ENCODE measurements at regions not wholly inside any gene's neighbourhood (a gene's known extent, or its start where the extent isn't known, plus 50 kb on each side); places are given as distances from the start of the nearest gene placed in this dataset.
"Not testable (repeated sequence)": the region's sequence is repeated elsewhere in the genome, so short reads cannot be mapped to it uniquely, and the experiment has no call there.

- H3K27me3 ChIP-seq (ENCODE audit: control insufficient read depth, extremely low read depth, insufficient read depth, low read length), result no peaks in the 10 kb centered on the region
- H3K9ac ChIP-seq (ENCODE audit: control insufficient read depth, extremely low read depth, insufficient read depth, low read length), result no peak overlapping the region
- no peaks in the 10 kb centered on the region for H3K36me3 ChIP-seq (ENCODE audit: control insufficient read depth in 2 of 2, extremely low read depth in 1 of 2, insufficient read depth in 2 of 2, low read length in 2 of 2)
- H3K4me2 ChIP-seq (ENCODE audit: control insufficient read depth, extremely low read depth, insufficient read depth, low read depth, low read length), result no peak overlapping the region
- H4K20me1 ChIP-seq (ENCODE audit: control insufficient read depth, extremely low read depth, insufficient read depth, low read length), result no peaks in the 10 kb centered on the region
- no peak overlapping the region for H3K27ac ChIP-seq (ENCODE audit: control insufficient read depth, insufficient read depth, low read length)
- TF ChIP-seq, protein P1, sequence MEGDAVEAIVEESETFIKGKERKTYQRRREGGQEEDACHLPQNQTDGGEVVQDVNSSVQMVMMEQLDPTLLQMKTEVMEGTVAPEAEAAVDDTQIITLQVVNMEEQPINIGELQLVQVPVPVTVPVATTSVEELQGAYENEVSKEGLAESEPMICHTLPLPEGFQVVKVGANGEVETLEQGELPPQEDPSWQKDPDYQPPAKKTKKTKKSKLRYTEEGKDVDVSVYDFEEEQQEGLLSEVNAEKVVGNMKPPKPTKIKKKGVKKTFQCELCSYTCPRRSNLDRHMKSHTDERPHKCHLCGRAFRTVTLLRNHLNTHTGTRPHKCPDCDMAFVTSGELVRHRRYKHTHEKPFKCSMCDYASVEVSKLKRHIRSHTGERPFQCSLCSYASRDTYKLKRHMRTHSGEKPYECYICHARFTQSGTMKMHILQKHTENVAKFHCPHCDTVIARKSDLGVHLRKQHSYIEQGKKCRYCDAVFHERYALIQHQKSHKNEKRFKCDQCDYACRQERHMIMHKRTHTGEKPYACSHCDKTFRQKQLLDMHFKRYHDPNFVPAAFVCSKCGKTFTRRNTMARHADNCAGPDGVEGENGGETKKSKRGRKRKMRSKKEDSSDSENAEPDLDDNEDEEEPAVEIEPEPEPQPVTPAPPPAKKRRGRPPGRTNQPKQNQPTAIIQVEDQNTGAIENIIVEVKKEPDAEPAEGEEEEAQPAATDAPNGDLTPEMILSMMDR (optimal IDR thresholded peaks at IDR 0.05 in 1 of 3, IDR thresholded peaks at IDR 0.05 in 1 of 3, conservative IDR thresholded peaks at IDR 0.05 in 1 of 3; ENCODE audit: extremely low read depth in 1 of 3, insufficient read depth in 2 of 3, low read length in 3 of 3), result no peak
- TF ChIP-seq EZH2 (IDR thresholded peaks at IDR 0.05; ENCODE audit: low read length), result no peak
- H3K4me1 ChIP-seq (ENCODE audit: control insufficient read depth, extremely low read depth, insufficient read depth, low read length), result no peaks in the 10 kb centered on the region
- H3K79me2 ChIP-seq (ENCODE audit: control insufficient read depth, insufficient read depth, low read length), result no peaks in the 10 kb centered on the region
- dilution Hi-C loops (cut with MboI; ENCODE audit: extremely low pct_ligation_motif_present, low sequenced_read_pairs), result no loop called here
- H2AFZ ChIP-seq (ENCODE audit: control insufficient read depth, low read length), result no peak overlapping the region
- no peaks in the 10 kb centered on the region for H3K9me1 ChIP-seq (ENCODE audit: control insufficient read depth, extremely low read depth, insufficient read depth, low read length)
- H3K9me3 ChIP-seq (ENCODE audit: control insufficient read depth, low read depth, low read length), result no peaks in the 10 kb centered on the region
- H3K4me3 ChIP-seq (ENCODE audit: control insufficient read depth in 2 of 3, extremely low read depth in 1 of 3, insufficient read depth in 2 of 3, low read depth in 1 of 3, low read length in 3 of 3), result no peak overlapping the region
- no peak for DNase-seq (ENCODE audit: low read depth, low spot score)
- FAIRE-seq, result no peak
These were observed 86.4 kb upstream of the EPCAM start for GRCh38 chr2:47282621-47283272.

DNA sequence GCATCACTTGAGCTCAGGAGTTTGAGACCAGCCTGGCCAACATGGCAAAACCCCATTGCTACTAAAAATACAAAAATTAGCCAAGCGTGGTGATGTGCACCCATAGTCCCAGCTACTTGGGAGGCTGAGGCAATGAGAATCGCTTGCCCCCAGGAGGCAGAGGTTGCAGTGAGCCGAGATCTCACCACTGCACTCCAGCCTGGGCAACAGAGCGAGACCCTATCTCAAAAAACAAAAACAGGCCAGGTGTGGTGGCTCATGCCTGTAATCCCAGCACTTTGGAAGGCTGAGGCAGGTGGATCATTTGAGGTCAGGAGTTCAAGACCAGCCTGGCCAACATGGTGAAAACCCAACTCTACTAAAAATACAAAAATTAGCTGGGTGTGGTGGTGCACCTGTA, 89.6 kb upstream of the EPCAM start:
- DNase-seq (ENCODE audit: low read depth, low spot score); H3K9ac ChIP-seq (ENCODE audit: control insufficient read depth, extremely low read depth, insufficient read depth, low read length); H3K9me1 ChIP-seq (ENCODE audit: control insufficient read depth, extremely low read depth, insufficient read depth, low read length); H3K79me2 ChIP-seq (ENCODE audit: control insufficient read depth, insufficient read depth, low read length); H3K27ac ChIP-seq (ENCODE audit: control insufficient read depth, insufficient read depth, low read length); FAIRE-seq; H3K4me3 ChIP-seq (ENCODE audit: control insufficient read depth in 2 of 3, extremely low read depth in 1 of 3, insufficient read depth in 2 of 3, low read depth in 1 of 3, low read length in 3 of 3); H3K9me3 ChIP-seq (ENCODE audit: control insufficient read depth, low read depth, low read length); H2AFZ ChIP-seq (ENCODE audit: control insufficient read depth, low read length); H3K4me1 ChIP-seq (ENCODE audit: control insufficient read depth, extremely low read depth, insufficient read depth, low read length); H3K36me3 ChIP-seq (ENCODE audit: control insufficient read depth in 2 of 2, extremely low read depth in 1 of 2, insufficient read depth in 2 of 2, low read length in 2 of 2); H3K4me2 ChIP-seq (ENCODE audit: control insufficient read depth, extremely low read depth, insufficient read depth, low read depth, low read length); H4K20me1 ChIP-seq (ENCODE audit: control insufficient read depth, extremely low read depth, insufficient read depth, low read length); dilution Hi-C loops (cut with MboI; ENCODE audit: extremely low pct_ligation_motif_present, low sequenced_read_pairs); H3K27me3 ChIP-seq (ENCODE audit: control insufficient read depth, extremely low read depth, insufficient read depth, low read length): not testable (repeated sequence)

- Histone ChIP-seq H3K9ac (ENCODE audit: control insufficient read depth, extremely low read depth, insufficient read depth, low read length) (no peak overlapping the region), H3K27me3 (ENCODE audit: control insufficient read depth, extremely low read depth, insufficient read depth, low read length) (no peaks in the 10 kb centered on the region), H3K4me2 (ENCODE audit: control insufficient read depth, extremely low read depth, insufficient read depth, low read depth, low read length) (no peak overlapping the region), H2AFZ (ENCODE audit: control insufficient read depth, low read length) (no peak overlapping the region), H3K4me3 (ENCODE audit: control insufficient read depth in 2 of 3, extremely low read depth in 1 of 3, insufficient read depth in 2 of 3, low read depth in 1 of 3, low read length in 3 of 3) (no peak overlapping the region), H3K36me3 (ENCODE audit: control insufficient read depth in 2 of 2, extremely low read depth in 1 of 2, insufficient read depth in 2 of 2, low read length in 2 of 2) (no peaks in the 10 kb centered on the region), H3K9me3 (ENCODE audit: control insufficient read depth, low read depth, low read length) (no peaks in the 10 kb centered on the region), H3K9me1 (ENCODE audit: control insufficient read depth, extremely low read depth, insufficient read depth, low read length) (no peaks in the 10 kb centered on the region), H4K20me1 (ENCODE audit: control insufficient read depth, extremely low read depth, insufficient read depth, low read length) (no peaks in the 10 kb centered on the region), H3K27ac (ENCODE audit: control insufficient read depth, insufficient read depth, low read length) (no peak overlapping the region), H3K4me1 (ENCODE audit: control insufficient read depth, extremely low read depth, insufficient read depth, low read length) (peaks cover 9% of the 10 kb centered on the region), H3K79me2 (ENCODE audit: control insufficient read depth, insufficient read depth, low read length) (no peaks in the 10 kb centered on the region)
- FAIRE-seq (no peak), DNase-seq (ENCODE audit: low read depth, low spot score) (no peak)
- TF ChIP-seq EZH2 (IDR thresholded peaks at IDR 0.05; ENCODE audit: low read length), result no peak
- TF ChIP-seq, protein P1 (optimal IDR thresholded peaks at IDR 0.05 in 1 of 3, IDR thresholded peaks at IDR 0.05 in 1 of 3, conservative IDR thresholded peaks at IDR 0.05 in 1 of 3; ENCODE audit: extremely low read depth in 1 of 3, insufficient read depth in 2 of 3, low read length in 3 of 3), result no peak
- dilution Hi-C loops (cut with MboI; ENCODE audit: extremely low pct_ligation_motif_present, low sequenced_read_pairs), result no loop called here
These were observed 91.1 kb upstream of the EPCAM start for GRCh38 chr2:47277987-47278386.
